HG03060 (cell line): ENCODE measurements at regions not wholly inside any gene's neighbourhood (a gene's known extent, or its start where the extent isn't known, plus 50 kb on each side); places are given as distances from the start of the nearest gene placed in this dataset.

Experiments
- ATAC-seq: cut with Tn5 transposase; IDR thresholded peaks from one replicate; pipeline ENCODE4 v1.9.1; 2021; ENCODE audit warnings: low read depth, moderate number of reproducible peaks; ENCODE audit not compliant: unreplicated experiment

GRCh38 chr4:38610521-38610920 lies 53.5 kb upstream of the KLF3 start:
- no peak for ATAC-seq

GRCh38 chr4:38610966-38611431 lies 53.0 kb upstream of the KLF3 start:
- ATAC-seq, result no peak

GRCh38 chr4:38611676-38612075 lies 52.3 kb upstream of the KLF3 start:
- no peak for ATAC-seq

- ATAC-seq, result no peak
Observed at GRCh38 chr4:38612646-38613414, 51.2 kb upstream of the KLF3 start.
